Liver (tissue), 3 donors: ENCODE measurements at regions not wholly inside any gene's neighbourhood (a gene's known extent, or its start where the extent isn't known, plus 50 kb on each side); places are given as distances from the start of the nearest gene placed in this dataset.

ENCODE experiments used
- CTCF ChIP-seq: fragments of 150-350 bp; IDR thresholded peaks from 2 replicates; pipeline ENCODE4 v1.5.1; 2017; ENCODE audit warnings: improper control_type of control experiment, low read depth, low read length; ENCODE audit not compliant: missing input control
- FOXA1 ChIP-seq: IDR thresholded peaks from 2 replicates; pipeline ENCODE4 v1.6.1; 2016; ENCODE audit warnings: antibody characterized with exemption
- HNF4A ChIP-seq, 2 donors: conservative IDR thresholded peaks; 2 replicates each; pipeline ENCODE4 v1.6.1; 2016; ENCODE audit warnings: antibody characterized with exemption in 2 of 2, mild to moderate bottlenecking in 2 of 2
- JUND ChIP-seq, 2 donors: IDR thresholded peaks; 2 replicates each; pipeline ENCODE4 v1.6.1; 2016; ENCODE audit warnings: antibody characterized with exemption in 2 of 2
- RAD21 ChIP-seq, 2 donors: IDR thresholded peaks; 2 replicates each; pipeline ENCODE4 v1.6.1; 2016; ENCODE audit warnings: antibody characterized with exemption in 2 of 2, mild to moderate bottlenecking in 2 of 2
- RXRA ChIP-seq, 2 donors: IDR thresholded peaks; 2 replicates each; pipeline ENCODE4 v1.6.1; 2017 to 2018; ENCODE audit warnings: antibody characterized with exemption in 2 of 2, mild to moderate bottlenecking in 1 of 2
- SP1 ChIP-seq: IDR thresholded peaks from 2 replicates; pipeline ENCODE4 v1.6.1; 2018; ENCODE audit warnings: antibody characterized with exemption, mild to moderate bottlenecking
- TAF1 ChIP-seq: conservative IDR thresholded peaks from 2 replicates; pipeline ENCODE4 v1.6.1; 2016; ENCODE audit warnings: antibody characterized with exemption, mild to moderate bottlenecking
- YY1 ChIP-seq: IDR thresholded peaks from 2 replicates; pipeline ENCODE4 v1.6.1; 2016; ENCODE audit warnings: antibody characterized with exemption, mild to moderate bottlenecking
- donor health status: healthy.
- donor health status: healthy.

GRCh38 chr3:11696054-11696453 lies 52.3 kb upstream of the VGLL4 start:
- TF ChIP-seq CTCF (no peak), RXRA (IDR thresholded peaks at IDR 0.05) (no peak), HNF4A (conservative IDR thresholded peaks at IDR 0.05) (no peak), TAF1 (no peak), RAD21 (IDR thresholded peaks at IDR 0.05) (no peak), YY1 (no peak), SP1 (no peak), FOXA1 (no peak), JUND (IDR thresholded peaks at IDR 0.05) (no peak)
